ENCODE measurements at regions not wholly inside any gene's neighbourhood (a gene's known extent, or its start where the extent isn't known, plus 50 kb on each side); places are given as distances from the start of the nearest gene placed in this dataset.

- TF ChIP-seq CTCF (IDR thresholded peaks at IDR 0.05) = no peak
- no peak for TF ChIP-seq POLR2A (IDR thresholded peaks at IDR 0.05)
Observed at GRCh38 chr2:215711471-215712034, 275.7 kb upstream of the FN1 start.

Measured in right lobe of liver (tissue), 4 donors.